ENCODE measurements at regions not wholly inside any gene's neighbourhood (a gene's known extent, or its start where the extent isn't known, plus 50 kb on each side); places are given as distances from the start of the nearest gene placed in this dataset.

DNA sequence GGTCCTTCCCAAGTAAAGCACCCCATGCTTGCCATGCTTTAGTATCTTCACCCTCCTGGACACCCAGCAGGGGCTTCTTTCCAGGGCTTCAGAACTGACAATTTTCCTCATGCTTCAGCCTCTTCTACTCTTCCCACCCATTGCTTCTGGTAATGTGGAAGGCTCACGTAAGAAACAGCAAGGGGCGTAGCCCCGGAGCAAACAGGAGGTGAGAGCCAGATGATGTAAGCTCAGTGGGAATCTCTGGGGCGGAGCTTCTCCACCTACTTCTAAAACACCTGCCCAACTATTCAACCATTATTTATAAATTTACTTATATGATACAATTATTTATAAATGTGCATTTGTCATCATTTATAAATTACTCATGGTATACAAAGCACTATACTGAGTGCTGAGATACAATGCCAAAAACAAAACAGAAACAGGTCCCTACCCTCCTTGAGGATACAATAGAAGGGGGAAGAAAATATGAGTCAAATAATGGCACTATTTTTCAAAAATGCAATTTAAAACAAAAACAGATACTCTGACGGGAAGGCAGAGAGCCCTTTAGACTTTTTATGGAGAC lies 140.1 kb upstream of the CAMK1G start:
- Mint-ChIP-seq H3K36me3 (ENCODE audit: insufficient read depth) (no peaks in the 10 kb centered on the region), H3K9me3 (ENCODE audit: low read depth) (peaks cover 5% of the 10 kb centered on the region), H3K4me1 (ENCODE audit: low read depth) (no peaks in the 10 kb centered on the region), H3K27me3 (peaks cover 10% of the 10 kb centered on the region), H3K27ac (no peak overlapping the region), H3K4me3 (ENCODE audit: low read depth) (no peak overlapping the region)
- TF ChIP-seq, protein P1, sequence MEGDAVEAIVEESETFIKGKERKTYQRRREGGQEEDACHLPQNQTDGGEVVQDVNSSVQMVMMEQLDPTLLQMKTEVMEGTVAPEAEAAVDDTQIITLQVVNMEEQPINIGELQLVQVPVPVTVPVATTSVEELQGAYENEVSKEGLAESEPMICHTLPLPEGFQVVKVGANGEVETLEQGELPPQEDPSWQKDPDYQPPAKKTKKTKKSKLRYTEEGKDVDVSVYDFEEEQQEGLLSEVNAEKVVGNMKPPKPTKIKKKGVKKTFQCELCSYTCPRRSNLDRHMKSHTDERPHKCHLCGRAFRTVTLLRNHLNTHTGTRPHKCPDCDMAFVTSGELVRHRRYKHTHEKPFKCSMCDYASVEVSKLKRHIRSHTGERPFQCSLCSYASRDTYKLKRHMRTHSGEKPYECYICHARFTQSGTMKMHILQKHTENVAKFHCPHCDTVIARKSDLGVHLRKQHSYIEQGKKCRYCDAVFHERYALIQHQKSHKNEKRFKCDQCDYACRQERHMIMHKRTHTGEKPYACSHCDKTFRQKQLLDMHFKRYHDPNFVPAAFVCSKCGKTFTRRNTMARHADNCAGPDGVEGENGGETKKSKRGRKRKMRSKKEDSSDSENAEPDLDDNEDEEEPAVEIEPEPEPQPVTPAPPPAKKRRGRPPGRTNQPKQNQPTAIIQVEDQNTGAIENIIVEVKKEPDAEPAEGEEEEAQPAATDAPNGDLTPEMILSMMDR (IDR thresholded peaks at IDR 0.05; ENCODE audit: unreplicated experiment), result no peak
- no peak for DNase-seq (ENCODE audit: low spot score, unreplicated experiment)

DNA sequence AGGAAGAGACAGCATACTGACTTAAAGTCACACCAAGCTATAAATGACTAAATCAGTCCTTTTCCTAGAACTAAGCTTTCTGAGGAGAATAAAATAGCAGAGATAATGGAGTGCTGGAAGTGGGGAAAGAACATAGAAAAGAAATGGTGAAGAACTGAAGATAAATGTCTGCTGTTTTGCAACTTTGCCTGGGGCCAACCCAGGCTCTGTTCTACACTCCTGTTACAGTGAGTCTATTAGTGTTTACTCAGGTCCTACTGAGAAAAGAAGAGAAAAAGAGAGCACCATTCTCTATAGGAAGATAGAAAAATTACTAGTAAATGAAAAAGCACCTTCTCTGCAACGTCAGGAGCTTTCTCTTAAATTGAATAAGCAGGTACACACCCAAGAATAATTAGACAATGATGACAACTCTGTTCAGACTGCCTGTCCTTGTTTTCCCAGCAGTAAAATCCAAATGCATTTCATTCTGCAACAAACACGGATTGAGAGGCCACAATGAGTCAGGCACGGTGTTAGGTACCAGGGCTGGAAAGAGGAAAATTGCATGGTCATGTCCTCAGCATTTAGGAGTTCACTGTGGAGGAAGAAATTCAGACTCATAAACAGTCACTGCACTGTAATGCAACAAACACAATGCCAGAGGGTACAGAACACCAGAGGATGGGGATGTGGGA lies 139.4 kb upstream of the CAMK1G start:
- H3K4me3 Mint-ChIP-seq (ENCODE audit: low read depth), result no peak overlapping the region
- DNase-seq (ENCODE audit: low spot score, unreplicated experiment), result no peak
- TF ChIP-seq, protein P1 (IDR thresholded peaks at IDR 0.05; ENCODE audit: unreplicated experiment), result no peak
- no peak overlapping the region for H3K27ac Mint-ChIP-seq
- no peaks in the 10 kb centered on the region for H3K36me3 Mint-ChIP-seq (ENCODE audit: insufficient read depth)
- H3K9me3 Mint-ChIP-seq (ENCODE audit: low read depth), result peaks cover 5% of the 10 kb centered on the region
- H3K27me3 Mint-ChIP-seq, result peaks cover 17% of the 10 kb centered on the region
- H3K4me1 Mint-ChIP-seq (ENCODE audit: low read depth), result no peaks in the 10 kb centered on the region

DNA sequence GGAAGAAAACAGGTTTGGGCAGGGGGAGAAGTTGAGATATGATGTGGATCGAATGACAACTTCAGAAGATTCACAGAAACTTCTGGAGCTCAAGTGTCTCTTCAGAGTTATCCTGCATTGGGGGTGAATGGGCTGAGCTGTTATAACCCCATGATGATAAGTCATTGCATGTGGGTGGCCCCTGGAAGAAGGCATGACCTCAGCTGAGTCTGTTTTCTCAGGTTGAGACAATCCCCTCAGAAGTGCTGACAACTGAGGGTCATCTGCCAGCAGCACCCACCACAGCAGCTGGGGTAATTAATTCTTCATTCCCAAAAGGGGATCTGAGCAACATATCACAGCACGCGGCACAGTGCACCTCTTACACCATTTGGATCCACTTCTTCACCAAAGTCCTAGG lies 138.6 kb upstream of the CAMK1G start:
- no peak overlapping the region for H3K27ac Mint-ChIP-seq
- DNase-seq (ENCODE audit: low spot score, unreplicated experiment), result no peak
- peaks cover 25% of the 10 kb centered on the region for H3K27me3 Mint-ChIP-seq
- H3K4me1 Mint-ChIP-seq (ENCODE audit: low read depth), result no peaks in the 10 kb centered on the region
- H3K36me3 Mint-ChIP-seq (ENCODE audit: insufficient read depth), result no peaks in the 10 kb centered on the region
- TF ChIP-seq, protein P1 (IDR thresholded peaks at IDR 0.05; ENCODE audit: unreplicated experiment), result no peak
- H3K9me3 Mint-ChIP-seq (ENCODE audit: low read depth), result peaks cover 2% of the 10 kb centered on the region
- H3K4me3 Mint-ChIP-seq (ENCODE audit: low read depth), result no peak overlapping the region

DNA sequence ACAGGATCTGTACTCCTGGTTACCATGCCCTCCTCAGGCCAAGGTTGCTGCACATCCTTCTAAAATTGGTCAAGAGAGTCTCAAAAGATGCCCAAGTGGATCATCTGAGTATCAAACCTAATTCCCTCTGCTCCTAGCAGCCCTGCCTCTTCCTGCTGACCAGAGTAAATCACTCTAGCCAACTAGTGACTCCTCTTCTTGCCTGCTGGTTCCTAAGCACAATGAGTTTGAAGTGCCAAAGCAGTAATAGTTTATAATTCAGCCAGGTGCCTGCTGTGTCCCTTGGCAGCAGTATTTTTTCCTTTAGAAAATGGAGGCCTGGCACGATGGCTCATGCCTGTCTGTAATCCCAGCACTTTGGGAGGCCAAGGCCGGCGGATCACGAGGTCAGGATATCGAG lies 137.9 kb upstream of the CAMK1G start:
- Mint-ChIP-seq H3K36me3 (ENCODE audit: insufficient read depth) (no peaks in the 10 kb centered on the region), H3K27ac (no peak overlapping the region), H3K4me3 (ENCODE audit: low read depth) (no peak overlapping the region), H3K9me3 (ENCODE audit: low read depth) (no peaks in the 10 kb centered on the region), H3K27me3 (peaks cover 26% of the 10 kb centered on the region), H3K4me1 (ENCODE audit: low read depth) (no peaks in the 10 kb centered on the region)
- TF ChIP-seq, protein P1 (IDR thresholded peaks at IDR 0.05; ENCODE audit: unreplicated experiment), result no peak
- DNase-seq (ENCODE audit: low spot score, unreplicated experiment), result no peak

DNA sequence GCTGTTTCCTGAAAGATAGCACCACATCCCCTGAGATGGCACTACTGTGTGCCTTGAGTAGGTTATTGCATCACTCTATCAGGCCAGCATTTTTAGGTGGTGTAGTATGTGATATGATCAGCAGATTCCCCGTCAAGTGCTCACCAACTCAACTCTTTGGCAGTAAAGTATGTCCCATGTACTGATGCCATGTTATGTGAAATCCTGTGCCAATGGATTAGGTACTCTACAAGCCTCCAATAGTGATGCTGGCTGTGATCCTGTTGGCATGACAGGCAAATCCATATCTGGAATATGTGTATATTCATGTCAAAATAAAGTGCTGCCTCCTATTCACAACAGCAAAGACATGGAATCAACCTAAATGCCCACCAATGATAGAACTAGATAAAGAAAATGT lies 137.2 kb upstream of the CAMK1G start:
- peaks cover 33% of the 10 kb centered on the region for H3K27me3 Mint-ChIP-seq
- no peak overlapping the region for H3K27ac Mint-ChIP-seq
- TF ChIP-seq, protein P1 (IDR thresholded peaks at IDR 0.05; ENCODE audit: unreplicated experiment), result no peak
- H3K4me1 Mint-ChIP-seq (ENCODE audit: low read depth), result no peaks in the 10 kb centered on the region
- H3K4me3 Mint-ChIP-seq (ENCODE audit: low read depth), result no peak overlapping the region
- DNase-seq (ENCODE audit: low spot score, unreplicated experiment), result no peak
- H3K9me3 Mint-ChIP-seq (ENCODE audit: low read depth), result no peaks in the 10 kb centered on the region
- no peaks in the 10 kb centered on the region for H3K36me3 Mint-ChIP-seq (ENCODE audit: insufficient read depth)
